ENCODE measurements at regions not wholly inside any gene's neighbourhood (a gene's known extent, or its start where the extent isn't known, plus 50 kb on each side); places are given as distances from the start of the nearest gene placed in this dataset.

GRCh38 chr13:61111529-61111928 is 304.1 kb downstream of the PCDH20 start:
- H3K4me3 ChIP-seq = no peak overlapping the region
- H3K4me2 ChIP-seq = no peak overlapping the region
- no peak overlapping the region for H2AFZ ChIP-seq
- H3K27me3 ChIP-seq (ENCODE audit: insufficient read depth, low read depth) = no peaks in the 10 kb centered on the region
- H3F3A ChIP-seq (ENCODE audit: insufficient read depth, low read depth) = no peaks in the 10 kb centered on the region
- no TSS peak for BruUV-seq (replicated peaks)
- POLR2A ChIA-PET (ENCODE audit: unreplicated experiment) = no interaction called here
- no peak overlapping the region for H3K27ac ChIP-seq
- no peaks in the 10 kb centered on the region for H3K79me2 ChIP-seq (ENCODE audit: low read depth)
- H3K9me3 ChIP-seq (ENCODE audit: insufficient read depth, low read depth) = no peaks in the 10 kb centered on the region
- H4K20me1 ChIP-seq (ENCODE audit: insufficient read depth) = no peaks in the 10 kb centered on the region
- no peaks in the 10 kb centered on the region for H3K4me1 ChIP-seq (replicated peaks; ENCODE audit: insufficient read depth)
- DNase-seq = no peak
- no peaks in the 10 kb centered on the region for H3K36me3 ChIP-seq (ENCODE audit: low read depth)
- H3K9me2 ChIP-seq (ENCODE audit: insufficient read depth) = no peaks in the 10 kb centered on the region
- CTCF ChIA-PET = no interaction called here
- intact Hi-C loops (cut with micrococcal nuclease; ENCODE audit: unreplicated experiment) = no loop called here
- TF ChIP-seq CTCF (conservative IDR thresholded peaks at IDR 0.05) (no peak), EZH2 (IDR thresholded peaks at IDR 0.05; ENCODE audit: low read depth) (no peak)

GRCh38 chr13:61110732-61111131 is 304.9 kb downstream of the PCDH20 start:
- Histone ChIP-seq H3K9me3 (ENCODE audit: insufficient read depth, low read depth) (no peaks in the 10 kb centered on the region), H2AFZ (no peak overlapping the region), H3K27me3 (ENCODE audit: insufficient read depth, low read depth) (no peaks in the 10 kb centered on the region), H3F3A (ENCODE audit: insufficient read depth, low read depth) (no peaks in the 10 kb centered on the region), H3K4me2 (no peak overlapping the region), H3K36me3 (ENCODE audit: low read depth) (no peaks in the 10 kb centered on the region), H3K9me2 (ENCODE audit: insufficient read depth) (no peaks in the 10 kb centered on the region), H3K27ac (no peak overlapping the region), H3K4me1 (replicated peaks; ENCODE audit: insufficient read depth) (no peaks in the 10 kb centered on the region), H3K4me3 (no peak overlapping the region), H3K79me2 (ENCODE audit: low read depth) (no peaks in the 10 kb centered on the region), H4K20me1 (ENCODE audit: insufficient read depth) (no peaks in the 10 kb centered on the region)
- intact Hi-C loops (cut with micrococcal nuclease; ENCODE audit: unreplicated experiment) = no loop called here
- ChIA-PET CTCF (no interaction called here), POLR2A (ENCODE audit: unreplicated experiment) (no interaction called here)
- no peak for DNase-seq
- TF ChIP-seq EZH2 (IDR thresholded peaks at IDR 0.05; ENCODE audit: low read depth) = no peak
- TF ChIP-seq CTCF (conservative IDR thresholded peaks at IDR 0.05) = no peak
- no TSS peak for BruUV-seq (replicated peaks)

GRCh38 chr13:61109741-61110140 is 305.9 kb downstream of the PCDH20 start:
- no peak for TF ChIP-seq EZH2 (IDR thresholded peaks at IDR 0.05; ENCODE audit: low read depth)
- no peak for TF ChIP-seq CTCF (conservative IDR thresholded peaks at IDR 0.05)
- no peak for DNase-seq
- Histone ChIP-seq H2AFZ (no peak overlapping the region), H3K4me3 (no peak overlapping the region), H3K4me1 (replicated peaks; ENCODE audit: insufficient read depth) (no peaks in the 10 kb centered on the region), H3F3A (ENCODE audit: insufficient read depth, low read depth) (no peaks in the 10 kb centered on the region), H3K27ac (no peak overlapping the region), H3K36me3 (ENCODE audit: low read depth) (no peaks in the 10 kb centered on the region), H4K20me1 (ENCODE audit: insufficient read depth) (no peaks in the 10 kb centered on the region), H3K4me2 (no peak overlapping the region), H3K27me3 (ENCODE audit: insufficient read depth, low read depth) (no peaks in the 10 kb centered on the region), H3K79me2 (ENCODE audit: low read depth) (no peaks in the 10 kb centered on the region), H3K9me3 (ENCODE audit: insufficient read depth, low read depth) (no peaks in the 10 kb centered on the region), H3K9me2 (ENCODE audit: insufficient read depth) (no peaks in the 10 kb centered on the region)
- ChIA-PET POLR2A (ENCODE audit: unreplicated experiment) (no interaction called here), CTCF (no interaction called here)
- no TSS peak for BruUV-seq (replicated peaks)
- intact Hi-C loops (cut with micrococcal nuclease; ENCODE audit: unreplicated experiment) = no loop called here
